T-helper 1 cell treated with Interleukin-12 subunit alpha and Interleukin-12 subunit beta and Interleukin-4 antibody, amounts not matched to agents 30 ng/mL and 1 ng/mL, for 36 hours (primary cell): ENCODE measurements at regions not wholly inside any gene's neighbourhood (a gene's known extent, or its start where the extent isn't known, plus 50 kb on each side); places are given as distances from the start of the nearest gene placed in this dataset.

Source experiments
- intact Hi-C: fragments of 100-400 bp; cut with micrococcal nuclease; formaldehyde crosslinking; loops from one replicate; pipeline ENCODE4 v1.15.1; 2024

- intact Hi-C loops, result no loop called here
Measured at GRCh38 chr4:126291886-126292285, 977.1 kb downstream of the FAT4 start.

- intact Hi-C loops, result no loop called here
Measured at GRCh38 chr4:126298271-126298670, 983.5 kb downstream of the FAT4 start.

GRCh38 chr4:126306152-126306869 lies 991.6 kb downstream of the FAT4 start:
- intact Hi-C loops, result no loop called here

- intact Hi-C loops, result no loop called here
Measured at GRCh38 chr4:126318376-126318775, 1003.6 kb downstream of the FAT4 start.

- intact Hi-C loops, result no loop called here
Measured at GRCh38 chr4:126328914-126329313, 1014.2 kb downstream of the FAT4 start.

- intact Hi-C loops, result no loop called here
Measured at GRCh38 chr4:126338548-126338947, 1023.8 kb downstream of the FAT4 start.

GRCh38 chr4:126341927-126342326 lies 1027.2 kb downstream of the FAT4 start:
- intact Hi-C loops, result no loop called here

- intact Hi-C loops, result no loop called here
Measured at GRCh38 chr4:126344472-126344871, 1029.7 kb downstream of the FAT4 start.

GRCh38 chr4:126346654-126347053 lies 1031.9 kb downstream of the FAT4 start:
- intact Hi-C loops, result no loop called here

GRCh38 chr4:126354784-126355183 lies 1040.0 kb downstream of the FAT4 start:
- intact Hi-C loops, result no loop called here

GRCh38 chr4:126358041-126358440 lies 1043.3 kb downstream of the FAT4 start:
- intact Hi-C loops, result no loop called here

GRCh38 chr4:126361287-126361686 lies 1046.5 kb downstream of the FAT4 start:
- intact Hi-C loops, result no loop called here

GRCh38 chr4:126364311-126364911 lies 1049.7 kb downstream of the FAT4 start:
- intact Hi-C loops, result no loop called here

- intact Hi-C loops, result no loop called here
Measured at GRCh38 chr4:126369076-126369475, 1054.3 kb downstream of the FAT4 start.

- intact Hi-C loops, result no loop called here
Measured at GRCh38 chr4:126372634-126373033, 1057.9 kb downstream of the FAT4 start.

GRCh38 chr4:126375462-126376054 lies 1060.8 kb downstream of the FAT4 start:
- intact Hi-C loops, result no loop called here

GRCh38 chr4:126385954-126386353 lies 1071.2 kb downstream of the FAT4 start:
- intact Hi-C loops, result no loop called here

GRCh38 chr4:126386512-126386911 lies 1071.8 kb downstream of the FAT4 start:
- intact Hi-C loops, result no loop called here

- intact Hi-C loops, result no loop called here
Measured at GRCh38 chr4:126395664-126396063, 1080.9 kb downstream of the FAT4 start.

- intact Hi-C loops, result no loop called here
Measured at GRCh38 chr4:126396121-126396520, 1081.4 kb downstream of the FAT4 start.

- intact Hi-C loops, result no loop called here
Measured at GRCh38 chr4:126396703-126397102, 1081.9 kb downstream of the FAT4 start.

- intact Hi-C loops, result no loop called here
Measured at GRCh38 chr4:126404549-126404948, 1089.8 kb downstream of the FAT4 start.
